ENCODE measurements at regions not wholly inside any gene's neighbourhood (a gene's known extent, or its start where the extent isn't known, plus 50 kb on each side); places are given as distances from the start of the nearest gene placed in this dataset.
"Not testable (repeated sequence)": the region's sequence is repeated elsewhere in the genome, so short reads cannot be mapped to it uniquely, and the experiment has no call there.

- not testable (repeated sequence) for H3K79me2 ChIP-seq (ENCODE audit: insufficient read depth, low read length); H3K27me3 ChIP-seq (ENCODE audit: insufficient read depth, low read length, poor library complexity); H3K9me3 ChIP-seq (ENCODE audit: insufficient read depth, low read length, severe bottlenecking); H3K4me2 ChIP-seq (ENCODE audit: insufficient read depth, low read length); H3K27ac ChIP-seq (ENCODE audit: low read length); DNase-seq; H3K36me3 ChIP-seq (ENCODE audit: insufficient read depth, low read length); H3K4me3 ChIP-seq (ENCODE audit: low read depth in 1 of 2, low read length in 2 of 2); H3K9ac ChIP-seq (ENCODE audit: low read depth, low read length); H3K4me1 ChIP-seq (ENCODE audit: insufficient read depth, low read length); ATAC-seq (ENCODE audit: insufficient read depth, low read depth); H4K20me1 ChIP-seq (ENCODE audit: insufficient read depth, low read length); H2AFZ ChIP-seq (ENCODE audit: low read depth, low read length)
These were observed 50.3 kb upstream of the NAPEPLD start for GRCh38 chr7:103199191-103199590.
